ENCODE measurements at regions not wholly inside any gene's neighbourhood (a gene's known extent, or its start where the extent isn't known, plus 50 kb on each side); places are given as distances from the start of the nearest gene placed in this dataset.

GRCh38 chr15:92224843-92225242, 168.8 kb upstream of the ST8SIA2 start:
- TF ChIP-seq POLR2A (IDR thresholded peaks at IDR 0.05; ENCODE audit: low read depth) (no peak), POLR2AphosphoS5 (IDR thresholded peaks at IDR 0.05) (no peak), EP300 (IDR thresholded peaks at IDR 0.05) (no peak)
- TF ChIP-seq, protein P1, sequence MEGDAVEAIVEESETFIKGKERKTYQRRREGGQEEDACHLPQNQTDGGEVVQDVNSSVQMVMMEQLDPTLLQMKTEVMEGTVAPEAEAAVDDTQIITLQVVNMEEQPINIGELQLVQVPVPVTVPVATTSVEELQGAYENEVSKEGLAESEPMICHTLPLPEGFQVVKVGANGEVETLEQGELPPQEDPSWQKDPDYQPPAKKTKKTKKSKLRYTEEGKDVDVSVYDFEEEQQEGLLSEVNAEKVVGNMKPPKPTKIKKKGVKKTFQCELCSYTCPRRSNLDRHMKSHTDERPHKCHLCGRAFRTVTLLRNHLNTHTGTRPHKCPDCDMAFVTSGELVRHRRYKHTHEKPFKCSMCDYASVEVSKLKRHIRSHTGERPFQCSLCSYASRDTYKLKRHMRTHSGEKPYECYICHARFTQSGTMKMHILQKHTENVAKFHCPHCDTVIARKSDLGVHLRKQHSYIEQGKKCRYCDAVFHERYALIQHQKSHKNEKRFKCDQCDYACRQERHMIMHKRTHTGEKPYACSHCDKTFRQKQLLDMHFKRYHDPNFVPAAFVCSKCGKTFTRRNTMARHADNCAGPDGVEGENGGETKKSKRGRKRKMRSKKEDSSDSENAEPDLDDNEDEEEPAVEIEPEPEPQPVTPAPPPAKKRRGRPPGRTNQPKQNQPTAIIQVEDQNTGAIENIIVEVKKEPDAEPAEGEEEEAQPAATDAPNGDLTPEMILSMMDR (IDR thresholded peaks at IDR 0.05), result no peak
- no peak for DNase-seq (ENCODE audit: extremely low spot score)
- no peak overlapping the region for H3K4me3 ChIP-seq
- H3K9me3 ChIP-seq, result peaks cover 0 to 11% (median 7%) of the 10 kb centered on the region in 4 donors
- no peaks in the 10 kb centered on the region for H3K27me3 ChIP-seq
- no peaks in the 10 kb centered on the region for H3K36me3 ChIP-seq
- WGBS, result 91% methylated on average over 2 of the region's 2 CpGs
- no peak overlapping the region for H3K27ac ChIP-seq (replicated peaks in 1 of 4)
- no peaks in the 10 kb centered on the region for H3K4me1 ChIP-seq
- intact Hi-C loops (cut with DNase I), result no loop called here

DNA sequence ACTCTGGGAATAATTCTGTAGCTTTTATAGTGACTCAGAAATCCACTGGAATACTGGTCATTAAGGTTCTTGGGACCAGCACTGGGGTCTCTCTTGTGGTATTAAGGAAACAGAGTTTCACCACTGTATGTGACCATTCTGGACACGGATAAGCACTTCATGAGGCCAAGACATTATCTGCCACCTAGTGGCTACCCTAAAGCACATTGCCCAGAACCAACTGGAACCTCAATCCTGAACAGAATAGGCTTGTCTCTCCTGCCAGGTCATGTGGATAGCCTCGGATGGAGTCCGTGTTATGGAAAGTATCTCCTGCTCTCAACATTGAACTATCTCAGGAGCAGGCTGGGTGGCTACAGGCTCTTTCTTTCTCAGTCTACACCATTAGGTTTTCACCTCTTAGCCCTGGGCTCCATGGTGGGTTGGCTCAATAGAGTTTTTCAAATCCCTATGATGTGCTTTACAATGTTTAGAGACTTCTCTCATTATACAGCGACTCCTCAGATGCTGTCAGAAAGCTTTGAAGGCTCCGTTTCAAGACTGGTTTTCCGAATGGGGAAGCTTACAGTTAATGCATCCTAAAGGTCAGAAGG, 167.6 kb upstream of the ST8SIA2 start:
- TF ChIP-seq, protein P1 (IDR thresholded peaks at IDR 0.05), result peak in 2 of 3 experiments; percentile 12 to 22
- TF ChIP-seq POLR2AphosphoS5 (IDR thresholded peaks at IDR 0.05), result no peak

GRCh38 chr15:92228830-92229229, 164.9 kb upstream of the ST8SIA2 start:
- H3K27ac ChIP-seq (replicated peaks in 1 of 4), result no peak overlapping the region
- H3K4me3 ChIP-seq, result no peak overlapping the region
- no peaks in the 10 kb centered on the region for H3K36me3 ChIP-seq
- TF ChIP-seq EP300 (IDR thresholded peaks at IDR 0.05), result no peak
- TF ChIP-seq POLR2AphosphoS5 (IDR thresholded peaks at IDR 0.05), result no peak
- TF ChIP-seq POLR2A (IDR thresholded peaks at IDR 0.05; ENCODE audit: low read depth), result no peak
- TF ChIP-seq, protein P1 (IDR thresholded peaks at IDR 0.05), result no peak
- intact Hi-C loops (cut with DNase I), result no loop called here
- DNase-seq (ENCODE audit: extremely low spot score), result no peak
- no peaks in the 10 kb centered on the region for H3K4me1 ChIP-seq
- 49% methylated on average over 2 of the region's 2 CpGs for WGBS
- H3K27me3 ChIP-seq, result peaks cover 0 to 18% (median 0%) of the 10 kb centered on the region in 4 donors
- H3K9me3 ChIP-seq, result peaks cover 0 to 7% (median 4%) of the 10 kb centered on the region in 4 donors

More for the DNA sequence above, 167.6 kb upstream of the ST8SIA2 start:
- Histone ChIP-seq H3K4me3 (no peak overlapping the region), H3K36me3 (no peaks in the 10 kb centered on the region), H3K27ac (replicated peaks in 1 of 4) (no peak overlapping the region), H3K4me1 (no peaks in the 10 kb centered on the region), H3K27me3 (no peaks in the 10 kb centered on the region), H3K9me3 (peaks cover 0 to 11% (median 7%) of the 10 kb centered on the region in 4 donors)
- no peak for DNase-seq (ENCODE audit: extremely low spot score)
- intact Hi-C loops (cut with DNase I), result no loop called here
- 67% methylated on average over 6 of the region's 6 CpGs for WGBS

DNA sequence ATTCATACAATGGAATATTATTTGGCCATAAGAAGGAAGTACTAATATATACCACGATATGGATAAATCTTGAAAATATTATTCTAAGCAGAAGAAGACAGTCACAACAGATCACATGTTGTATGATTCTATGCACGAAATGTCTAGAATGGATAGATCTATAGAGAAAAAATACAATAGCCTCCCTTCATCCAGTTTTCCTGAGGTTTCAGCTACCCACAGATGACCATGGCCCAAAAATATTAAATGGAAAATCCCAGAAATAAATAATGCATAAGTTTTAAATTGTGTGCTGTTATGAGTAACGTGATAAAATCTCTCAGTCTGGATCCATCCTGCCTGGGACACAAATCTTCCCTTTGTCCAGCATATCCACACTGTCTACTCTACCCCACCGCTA, 162.2 kb upstream of the ST8SIA2 start:
- Histone ChIP-seq H3K4me3 (no peak overlapping the region), H3K27ac (replicated peaks in 1 of 4) (no peak overlapping the region), H3K4me1 (no peaks in the 10 kb centered on the region), H3K36me3 (no peaks in the 10 kb centered on the region), H3K9me3 (peaks cover 0 to 14% (median 0%) of the 10 kb centered on the region in 4 donors), H3K27me3 (peaks cover 0 to 18% (median 0%) of the 10 kb centered on the region in 4 donors)
- no peak for DNase-seq (ENCODE audit: extremely low spot score)
- 81% methylated on average over 4 of the region's 4 CpGs for WGBS
- intact Hi-C loops (cut with DNase I), result no loop called here
- no peak for TF ChIP-seq EP300 (IDR thresholded peaks at IDR 0.05)
- TF ChIP-seq, protein P1 (IDR thresholded peaks at IDR 0.05), result no peak
- no peak for TF ChIP-seq POLR2AphosphoS5 (IDR thresholded peaks at IDR 0.05)
- no peak for TF ChIP-seq POLR2A (IDR thresholded peaks at IDR 0.05; ENCODE audit: low read depth)

DNA sequence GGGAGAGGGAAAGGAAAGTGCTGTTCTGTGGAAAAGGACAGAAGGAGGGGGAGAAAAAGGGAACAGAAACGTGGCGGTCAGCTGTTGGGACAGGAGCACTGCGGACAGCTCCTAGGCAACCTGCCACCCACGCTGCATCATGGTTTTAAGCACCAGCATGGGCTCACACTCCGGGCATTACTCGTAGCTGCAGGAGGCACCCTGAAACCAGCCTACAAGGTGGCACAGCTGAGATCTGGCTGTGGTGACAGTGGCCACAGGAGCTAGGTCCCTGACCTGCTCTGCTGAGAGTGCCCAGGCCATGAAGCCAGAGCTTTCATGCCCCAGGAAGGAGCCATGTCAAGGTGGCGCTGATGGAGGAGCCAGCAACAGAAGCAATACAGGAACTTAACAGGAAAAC, 161.4 kb upstream of the ST8SIA2 start:
- WGBS, result 72% methylated on average over 7 of the region's 7 CpGs
- intact Hi-C loops (cut with DNase I), result no loop called here
- Histone ChIP-seq H3K9me3 (peaks cover 0 to 14% (median 0%) of the 10 kb centered on the region in 4 donors), H3K27ac (replicated peaks in 1 of 4) (no peak overlapping the region), H3K4me1 (no peaks in the 10 kb centered on the region), H3K27me3 (peaks cover 0 to 18% (median 0%) of the 10 kb centered on the region in 4 donors), H3K4me3 (no peak overlapping the region), H3K36me3 (no peaks in the 10 kb centered on the region)
- no peak for DNase-seq (ENCODE audit: extremely low spot score)
- TF ChIP-seq, protein P1 (IDR thresholded peaks at IDR 0.05), result no peak
- TF ChIP-seq POLR2A (IDR thresholded peaks at IDR 0.05; ENCODE audit: low read depth), result no peak
- TF ChIP-seq EP300 (IDR thresholded peaks at IDR 0.05), result no peak
- TF ChIP-seq POLR2AphosphoS5 (IDR thresholded peaks at IDR 0.05), result no peak
